NCI-H1105 (cell line): ENCODE measurements at regions not wholly inside any gene's neighbourhood (a gene's known extent, or its start where the extent isn't known, plus 50 kb on each side); places are given as distances from the start of the nearest gene placed in this dataset.

Source experiments
- DNase-seq: peaks from one replicate; lab custom pipeline; 2025; lab: John Stamatoyannopoulos, UW

- no peak for DNase-seq
These were observed 50.6 kb upstream of the JAZF1 start for GRCh38 chr7:28231176-28231575.

DNA sequence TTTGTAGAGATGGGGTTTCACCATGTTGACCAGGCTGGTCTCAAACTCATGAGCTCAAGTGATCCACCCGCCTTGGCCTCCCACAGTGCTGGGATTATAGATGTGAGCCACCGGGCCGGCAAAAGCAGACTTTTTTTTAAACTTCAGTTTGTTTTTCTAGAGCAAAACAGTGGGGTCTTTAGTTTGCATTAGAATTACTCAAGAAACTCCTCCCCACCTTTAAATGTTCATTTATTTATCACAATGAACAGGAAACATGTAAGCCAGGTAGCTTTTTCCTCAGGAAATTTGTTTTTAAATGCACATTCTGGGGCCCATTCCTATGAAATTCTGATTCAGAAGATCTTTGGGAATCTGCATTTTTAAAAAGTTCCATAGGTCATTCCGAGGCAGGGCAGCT is 56.0 kb upstream of the JAZF1 start:
- no peak for DNase-seq

DNA sequence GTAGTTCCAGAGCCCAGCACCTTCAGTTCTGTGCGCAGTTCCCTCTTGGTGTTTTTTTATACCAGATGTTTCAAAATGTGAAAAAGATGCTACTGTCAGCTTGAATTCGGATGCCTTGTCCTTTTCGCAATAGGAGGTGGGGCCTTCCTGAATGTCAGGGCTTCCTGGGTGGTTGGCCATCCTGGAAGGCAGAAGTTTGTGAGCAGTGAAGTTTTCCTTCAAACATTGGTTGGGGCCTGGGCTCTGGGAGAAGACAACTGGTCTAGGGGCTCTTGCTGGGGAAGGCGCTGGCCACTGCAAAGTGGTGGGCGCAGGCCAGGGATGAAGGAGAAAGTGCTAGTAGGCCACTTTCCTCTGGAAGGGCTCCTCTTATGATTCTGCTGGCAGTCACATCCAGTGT is 56.8 kb upstream of the JAZF1 start:
- no peak for DNase-seq

GRCh38 chr7:28239823-28240204 is 59.2 kb upstream of the JAZF1 start:
- no peak for DNase-seq

GRCh38 chr7:28240481-28240880 is 59.9 kb upstream of the JAZF1 start:
- no peak for DNase-seq

- DNase-seq: no peak
These were observed 63.3 kb upstream of the JAZF1 start for GRCh38 chr7:28243861-28244260.

GRCh38 chr7:28245123-28245878 is 64.7 kb upstream of the JAZF1 start:
- DNase-seq: no peak

GRCh38 chr7:28246921-28247461 is 66.4 kb upstream of the JAZF1 start:
- DNase-seq: no peak

- peak; percentile 32 for DNase-seq
These were observed 77.6 kb upstream of the JAZF1 start for GRCh38 chr7:28258240-28258639.

DNA sequence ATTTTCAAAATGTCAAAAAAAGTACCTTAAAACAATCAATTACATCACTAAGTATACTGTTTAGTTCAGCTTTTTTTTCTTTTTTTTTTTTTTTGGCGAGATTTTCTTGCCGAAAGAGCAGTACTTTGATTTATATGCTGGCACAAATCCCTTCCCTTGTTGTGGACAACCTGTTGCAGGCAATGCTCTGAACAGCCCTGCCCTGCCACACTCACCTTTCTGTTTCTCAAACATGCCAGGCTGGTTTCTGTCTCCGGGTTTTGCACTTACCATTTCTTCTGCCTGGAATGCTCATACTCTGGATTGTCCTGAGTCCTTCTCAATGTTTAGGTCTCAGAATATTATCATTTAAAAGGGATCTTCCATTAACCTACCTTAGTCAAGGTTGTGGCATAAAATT is 80.4 kb upstream of the JAZF1 start:
- no peak for DNase-seq

GRCh38 chr7:28263622-28264271 is 83.2 kb upstream of the JAZF1 start:
- DNase-seq: no peak

- no peak for DNase-seq
These were observed 85.8 kb upstream of the JAZF1 start for GRCh38 chr7:28266402-28266801.

GRCh38 chr7:28267012-28267411 is 86.4 kb upstream of the JAZF1 start:
- DNase-seq: no peak

DNA sequence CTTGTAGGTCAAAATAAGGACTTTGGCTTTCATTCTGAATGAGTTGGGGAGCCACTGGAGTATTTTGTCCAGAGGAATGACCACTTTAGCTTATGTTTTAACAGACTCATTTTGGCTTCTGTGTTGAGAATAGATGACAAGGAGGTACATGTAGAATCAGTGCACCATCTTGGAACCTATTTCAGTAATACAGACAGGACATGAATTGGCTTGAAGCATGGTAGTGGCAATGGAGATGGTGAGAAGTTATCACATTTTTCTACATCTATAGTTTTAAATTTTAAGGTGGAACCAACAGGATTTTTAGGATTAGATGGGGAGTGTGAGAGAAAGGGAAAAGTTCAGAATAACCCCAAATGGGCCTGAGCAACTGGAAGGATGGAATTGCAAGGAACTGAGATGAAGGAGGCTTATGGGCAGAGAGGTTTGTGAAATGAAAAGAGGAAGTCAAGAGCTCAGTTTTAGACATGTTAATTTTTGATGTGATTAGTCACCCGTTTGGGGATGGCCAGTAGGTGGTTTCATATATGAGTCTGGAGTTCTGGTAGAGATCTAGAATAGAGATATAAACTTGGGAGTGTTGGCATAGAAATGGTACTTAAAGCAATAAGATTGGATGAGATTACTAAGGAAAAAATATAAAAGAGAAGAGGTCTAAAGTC is 89.2 kb upstream of the JAZF1 start:
- no peak for DNase-seq

- no peak for DNase-seq
These were observed 89.9 kb upstream of the JAZF1 start for GRCh38 chr7:28270536-28270935.

DNA sequence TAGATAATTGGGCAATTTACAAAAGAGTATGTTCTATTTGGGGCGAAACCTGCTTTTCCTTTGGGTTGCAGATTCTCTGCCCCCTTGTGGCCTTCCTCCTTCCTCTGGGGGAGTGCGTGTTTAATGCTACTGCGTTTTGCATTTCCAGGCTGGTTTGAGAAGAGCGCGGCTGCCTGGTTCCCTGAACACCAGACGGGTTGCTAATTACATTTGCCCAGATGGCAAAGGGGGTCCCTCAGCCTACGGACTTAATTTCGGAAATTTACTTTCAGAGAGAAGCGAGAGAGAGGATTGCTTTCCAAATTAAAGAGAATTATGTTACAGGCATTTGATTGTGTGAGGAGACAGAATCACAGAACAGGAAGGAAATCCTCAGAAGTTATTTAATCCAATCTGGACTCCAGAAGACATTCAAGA is 91.9 kb upstream of the JAZF1 start:
- DNase-seq: no peak

DNA sequence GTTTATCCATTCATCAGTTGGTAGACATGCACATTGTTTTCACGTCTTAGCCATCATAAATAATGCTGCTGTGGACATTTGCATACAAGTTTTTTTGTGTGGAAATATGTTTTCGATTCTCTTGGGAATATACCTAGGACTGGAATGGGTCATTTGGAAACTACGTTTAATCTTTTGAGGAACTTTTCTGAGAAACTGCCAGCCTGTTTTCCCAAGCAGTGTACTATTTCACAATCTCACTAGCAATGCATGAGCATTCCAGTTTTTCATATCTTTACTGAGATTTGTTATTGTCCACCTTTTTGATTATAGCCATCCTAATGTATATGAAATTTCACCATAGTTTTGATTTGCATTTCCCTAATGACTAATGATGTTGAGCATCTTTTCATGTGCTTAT is 95.7 kb upstream of the JAZF1 start:
- no peak for DNase-seq

DNA sequence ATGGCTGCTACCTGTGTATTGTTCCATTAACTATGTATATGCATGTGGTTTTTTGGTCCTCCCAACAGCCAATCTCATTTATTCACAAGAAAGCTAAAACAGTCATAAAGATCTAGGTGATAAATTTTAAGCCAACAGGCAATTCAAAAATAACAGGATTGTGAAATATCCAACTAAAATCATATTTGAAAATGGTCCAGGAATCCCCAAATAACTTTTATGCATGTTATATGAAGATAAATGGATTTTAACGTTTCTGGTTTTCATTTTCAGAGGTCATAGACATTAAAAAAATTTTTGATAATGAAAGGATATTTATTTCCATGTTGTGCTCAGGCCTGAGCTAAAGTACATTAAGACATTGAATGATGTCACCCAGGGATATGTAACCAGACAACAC is 96.8 kb upstream of the JAZF1 start:
- DNase-seq: no peak

DNA sequence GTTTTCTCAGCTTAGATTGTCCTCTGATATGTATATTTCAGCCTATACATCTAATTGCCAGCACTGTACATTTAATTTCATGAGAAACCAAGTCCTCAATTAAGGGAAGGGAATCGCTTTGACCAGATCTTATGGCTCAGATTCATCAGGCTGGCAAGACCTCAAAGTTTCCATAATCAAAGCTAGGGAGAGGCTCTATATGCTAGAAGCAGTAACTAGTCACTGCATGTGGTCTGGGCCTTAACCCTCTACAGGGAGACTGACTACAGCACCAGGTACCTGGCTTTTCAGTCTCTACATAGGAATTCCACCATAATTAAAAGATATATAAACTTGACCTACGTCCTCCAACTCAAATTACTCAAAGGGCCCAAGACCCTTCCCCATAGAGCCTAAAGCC is 97.4 kb upstream of the JAZF1 start:
- DNase-seq: no peak

GRCh38 chr7:28280516-28280915 is 99.9 kb upstream of the JAZF1 start:
- peak; percentile 8 for DNase-seq

- DNase-seq: no peak
These were observed 109.9 kb upstream of the JAZF1 start for GRCh38 chr7:28290496-28290895.

DNA sequence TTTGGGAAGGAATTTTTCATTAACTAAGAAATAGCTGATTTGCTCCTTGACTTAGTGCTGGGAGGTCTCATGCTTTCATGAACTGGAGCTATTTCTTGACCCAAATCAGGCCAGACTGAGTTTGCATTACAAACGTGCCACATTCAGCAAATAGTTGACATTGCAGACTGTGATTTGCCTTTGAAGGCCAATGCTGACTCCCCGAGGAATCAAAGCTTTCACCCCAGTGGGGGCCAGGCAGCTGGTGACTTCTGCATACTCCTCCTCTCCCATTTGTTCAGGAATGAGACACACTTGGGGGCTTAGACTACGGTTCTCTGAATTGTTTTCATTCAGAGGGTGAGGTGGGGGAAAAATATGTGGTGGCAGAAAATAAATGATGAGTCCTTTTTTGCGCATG is 111.0 kb upstream of the JAZF1 start:
- no peak for DNase-seq
